Neural crest cell (in vitro differentiated cells): ENCODE measurements at regions not wholly inside any gene's neighbourhood (a gene's known extent, or its start where the extent isn't known, plus 50 kb on each side); places are given as distances from the start of the nearest gene placed in this dataset.
"Not testable (repeated sequence)": the region's sequence is repeated elsewhere in the genome, so short reads cannot be mapped to it uniquely, and the experiment has no call there.

Source experiments
- DNase-seq: peaks from one replicate; pipeline ENCODE4 v3.0.0; 2021; ENCODE audit warnings: low read depth, mixed read lengths, low spot score
- H3K27ac Mint-ChIP-seq: one replicate; pipeline ENCODE4 v1.8.0; 2021; ENCODE audit warnings: mild to moderate bottlenecking, mixed read lengths; ENCODE audit not compliant: unreplicated experiment
- H3K27me3 Mint-ChIP-seq: 2 replicates; pipeline ENCODE4 v1.8.0; 2021; ENCODE audit warnings: low read depth, mild to moderate bottlenecking, mixed read lengths
- H3K36me3 Mint-ChIP-seq: 2 replicates; pipeline ENCODE4 v1.8.0; 2021; ENCODE audit warnings: low read depth, mild to moderate bottlenecking, mixed read lengths
- H3K4me1 Mint-ChIP-seq: 2 replicates; pipeline ENCODE4 v1.8.0; 2021; ENCODE audit warnings: mixed read lengths
- H3K4me3 Mint-ChIP-seq: one replicate; pipeline ENCODE4 v1.8.0; 2021; ENCODE audit warnings: mild to moderate bottlenecking, mixed read lengths
- H3K9me3 Mint-ChIP-seq: 2 replicates; pipeline ENCODE4 v1.8.0; 2021; ENCODE audit warnings: mixed read lengths
- TF ChIP-seq, protein P1 (sequence below): fragments of 200-600 bp; sonication (generic); conservative IDR thresholded peaks from 2 replicates; pipeline ENCODE4 v1.5.0; 2021; ENCODE audit warnings: antibody characterized with exemption, mild to moderate bottlenecking

- no peaks in the 10 kb centered on the region for H3K36me3 Mint-ChIP-seq
- TF ChIP-seq, protein P1, sequence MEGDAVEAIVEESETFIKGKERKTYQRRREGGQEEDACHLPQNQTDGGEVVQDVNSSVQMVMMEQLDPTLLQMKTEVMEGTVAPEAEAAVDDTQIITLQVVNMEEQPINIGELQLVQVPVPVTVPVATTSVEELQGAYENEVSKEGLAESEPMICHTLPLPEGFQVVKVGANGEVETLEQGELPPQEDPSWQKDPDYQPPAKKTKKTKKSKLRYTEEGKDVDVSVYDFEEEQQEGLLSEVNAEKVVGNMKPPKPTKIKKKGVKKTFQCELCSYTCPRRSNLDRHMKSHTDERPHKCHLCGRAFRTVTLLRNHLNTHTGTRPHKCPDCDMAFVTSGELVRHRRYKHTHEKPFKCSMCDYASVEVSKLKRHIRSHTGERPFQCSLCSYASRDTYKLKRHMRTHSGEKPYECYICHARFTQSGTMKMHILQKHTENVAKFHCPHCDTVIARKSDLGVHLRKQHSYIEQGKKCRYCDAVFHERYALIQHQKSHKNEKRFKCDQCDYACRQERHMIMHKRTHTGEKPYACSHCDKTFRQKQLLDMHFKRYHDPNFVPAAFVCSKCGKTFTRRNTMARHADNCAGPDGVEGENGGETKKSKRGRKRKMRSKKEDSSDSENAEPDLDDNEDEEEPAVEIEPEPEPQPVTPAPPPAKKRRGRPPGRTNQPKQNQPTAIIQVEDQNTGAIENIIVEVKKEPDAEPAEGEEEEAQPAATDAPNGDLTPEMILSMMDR, result no peak
- H3K9me3 Mint-ChIP-seq, result no peaks in the 10 kb centered on the region
- DNase-seq, result no peak
- H3K4me3 Mint-ChIP-seq, result no peak overlapping the region
- no peaks in the 10 kb centered on the region for H3K4me1 Mint-ChIP-seq
- peaks cover 22% of the 10 kb centered on the region for H3K27me3 Mint-ChIP-seq
- H3K27ac Mint-ChIP-seq, result no peak overlapping the region
Measured at GRCh38 chr4:10232114-10232513, 115.5 kb upstream of the WDR1 start.

DNA sequence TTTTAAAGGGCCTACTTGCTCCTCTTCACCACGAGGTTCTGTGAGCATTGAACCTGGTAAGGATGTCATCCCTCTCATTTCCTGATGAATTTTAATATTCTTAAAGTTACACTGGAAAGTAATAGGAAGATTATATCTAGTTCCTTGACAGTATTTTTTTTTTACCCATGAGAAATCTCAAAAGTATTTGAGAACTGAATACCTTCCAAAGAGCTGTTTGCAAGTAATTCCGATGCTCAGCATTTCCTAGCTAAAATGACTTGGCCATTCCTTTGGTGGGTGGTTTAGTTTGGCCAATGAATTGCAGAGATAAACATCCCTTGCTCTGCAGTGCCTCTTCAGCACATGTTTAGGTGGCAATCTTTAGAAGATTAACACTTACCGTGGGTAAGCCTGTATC, 110.2 kb upstream of the WDR1 start:
- DNase-seq, result no peak
- TF ChIP-seq, protein P1, result no peak
- no peaks in the 10 kb centered on the region for H3K36me3 Mint-ChIP-seq
- no peaks in the 10 kb centered on the region for H3K4me1 Mint-ChIP-seq
- H3K27ac Mint-ChIP-seq, result no peak overlapping the region
- no peaks in the 10 kb centered on the region for H3K9me3 Mint-ChIP-seq
- H3K27me3 Mint-ChIP-seq, result no peaks in the 10 kb centered on the region
- H3K4me3 Mint-ChIP-seq, result no peak overlapping the region

DNA sequence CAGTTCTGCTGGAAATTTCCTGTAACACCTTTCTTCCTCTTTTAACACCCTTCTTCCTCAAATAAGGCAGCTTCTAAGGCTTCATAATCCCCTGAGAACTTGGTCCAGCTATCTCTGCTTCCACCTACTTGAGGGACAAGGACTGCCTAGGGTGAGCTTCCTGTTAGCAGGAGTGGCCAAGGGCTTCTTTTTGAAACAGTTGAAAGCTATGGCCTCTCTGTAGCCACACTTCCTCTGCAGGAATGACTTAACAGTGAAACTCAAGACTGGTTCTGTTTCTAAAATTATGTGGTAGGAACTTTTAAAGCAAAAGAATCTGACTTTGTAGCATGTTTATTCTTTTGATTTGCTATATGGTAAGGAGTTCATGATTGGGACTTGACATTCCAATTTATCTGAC, 108.5 kb upstream of the WDR1 start:
- Mint-ChIP-seq H3K36me3 (no peaks in the 10 kb centered on the region), H3K9me3 (peaks cover 4% of the 10 kb centered on the region), H3K4me3 (no peak overlapping the region), H3K4me1 (no peaks in the 10 kb centered on the region), H3K27me3 (no peaks in the 10 kb centered on the region), H3K27ac (no peak overlapping the region)
- no peak for DNase-seq
- TF ChIP-seq, protein P1, result no peak

DNA sequence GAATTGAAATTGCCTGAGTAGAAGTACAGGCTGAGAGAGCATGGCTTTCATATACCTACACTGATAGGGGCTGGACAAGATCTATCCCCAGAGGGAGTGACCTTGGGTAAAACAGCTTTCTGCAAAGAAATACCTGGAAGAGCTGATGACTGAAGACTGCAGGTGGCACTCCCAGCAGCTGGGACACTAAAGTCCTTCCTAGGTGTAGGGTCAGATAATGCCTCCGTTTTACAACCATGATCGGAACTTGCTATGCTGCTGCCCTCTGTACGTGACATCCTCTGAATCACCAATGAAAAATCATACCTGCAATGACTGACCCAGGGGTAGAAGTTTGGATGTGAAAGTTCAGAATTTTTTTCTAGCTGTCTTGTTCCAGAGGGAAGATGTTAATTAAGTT, 107.2 kb upstream of the WDR1 start:
- Mint-ChIP-seq H3K36me3 (no peaks in the 10 kb centered on the region), H3K9me3 (peaks cover 4% of the 10 kb centered on the region), H3K4me1 (no peaks in the 10 kb centered on the region), H3K27me3 (no peaks in the 10 kb centered on the region), H3K4me3 (no peak overlapping the region), H3K27ac (no peak overlapping the region)
- TF ChIP-seq, protein P1, result no peak
- DNase-seq, result no peak

- H3K27ac Mint-ChIP-seq, H3K4me1 Mint-ChIP-seq, H3K27me3 Mint-ChIP-seq, H3K4me3 Mint-ChIP-seq, DNase-seq, H3K36me3 Mint-ChIP-seq, H3K9me3 Mint-ChIP-seq: not testable (repeated sequence)
Measured at GRCh38 chr4:10213481-10213880, 96.9 kb upstream of the WDR1 start.

GRCh38 chr4:10212901-10213300, 96.3 kb upstream of the WDR1 start:
- Mint-ChIP-seq H3K36me3 (no peaks in the 10 kb centered on the region), H3K9me3 (no peaks in the 10 kb centered on the region), H3K27me3 (peaks cover 6% of the 10 kb centered on the region), H3K4me3 (no peak overlapping the region), H3K27ac (no peak overlapping the region), H3K4me1 (no peaks in the 10 kb centered on the region)
- TF ChIP-seq, protein P1, result no peak
- DNase-seq, result no peak
